Muscle of arm (tissue), 1 donor: ENCODE measurements at regions not wholly inside any gene's neighbourhood (a gene's known extent, or its start where the extent isn't known, plus 50 kb on each side); places are given as distances from the start of the nearest gene placed in this dataset.
"Not testable (repeated sequence)": the region's sequence is repeated elsewhere in the genome, so short reads cannot be mapped to it uniquely, and the experiment has no call there.

Source experiments
- DNase-seq: peaks from one replicate; pipeline ENCODE4 v3.0.0-alpha.2; 2013

DNA sequence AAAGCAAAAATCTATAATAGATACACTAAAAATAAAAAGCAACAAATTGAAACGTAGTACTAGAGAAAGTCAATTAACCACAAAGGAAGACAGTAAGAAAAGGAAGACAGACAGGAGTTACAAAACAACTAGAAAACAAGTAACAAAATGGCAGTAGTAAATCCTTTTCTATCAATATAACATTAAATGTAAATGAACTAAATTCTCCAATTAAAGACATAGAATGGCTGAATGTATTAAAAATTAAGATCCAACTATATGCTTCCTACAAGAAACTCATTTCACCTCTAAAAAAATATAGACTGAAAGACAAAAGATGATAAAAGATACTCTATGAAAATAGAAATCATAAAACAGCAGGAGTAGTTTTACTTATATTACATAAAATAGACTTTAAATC is 79.1 kb downstream of the CTH start:
- no peak for DNase-seq

DNA sequence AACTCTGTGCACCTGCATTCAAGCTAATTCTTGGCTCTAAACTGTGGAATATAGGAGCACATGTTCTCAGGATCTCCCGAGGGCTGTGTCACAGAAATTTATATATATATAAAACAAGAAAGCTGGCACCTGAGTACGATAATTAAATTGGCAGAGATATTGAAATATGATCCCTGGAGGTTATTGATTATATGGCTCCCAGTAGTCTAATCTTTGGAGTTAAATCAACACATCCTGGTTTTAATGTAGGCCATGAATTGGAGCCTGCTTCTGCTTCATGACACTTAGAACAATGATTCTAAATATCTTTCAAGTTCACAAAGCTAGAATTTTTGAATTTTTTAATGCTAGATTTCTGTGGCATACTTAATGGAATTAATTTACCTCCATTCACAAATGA is 84.3 kb downstream of the CTH start:
- DNase-seq: no peak

- no peak for DNase-seq
Measured at GRCh38 chr1:70496181-70496580, 85.1 kb downstream of the CTH start.

DNA sequence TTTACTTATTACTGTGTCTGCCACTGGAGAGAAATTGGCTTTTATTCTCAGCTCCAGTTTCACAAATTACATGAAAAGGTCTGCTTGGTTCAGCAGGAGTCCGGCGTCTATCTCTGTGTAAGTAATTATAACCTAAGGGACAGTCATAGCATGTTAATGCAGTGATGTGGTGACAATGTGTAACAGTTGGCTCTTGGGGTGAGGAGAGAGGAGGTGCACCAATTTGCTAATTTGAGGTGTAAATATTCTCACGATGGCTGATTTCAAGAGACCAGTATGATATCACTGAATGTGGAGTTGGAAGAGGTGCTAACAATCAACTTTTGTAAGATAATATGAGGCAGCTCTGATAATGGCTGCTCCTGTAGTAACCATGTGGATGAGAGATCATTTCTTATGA is 86.1 kb downstream of the CTH start:
- DNase-seq: no peak

DNA sequence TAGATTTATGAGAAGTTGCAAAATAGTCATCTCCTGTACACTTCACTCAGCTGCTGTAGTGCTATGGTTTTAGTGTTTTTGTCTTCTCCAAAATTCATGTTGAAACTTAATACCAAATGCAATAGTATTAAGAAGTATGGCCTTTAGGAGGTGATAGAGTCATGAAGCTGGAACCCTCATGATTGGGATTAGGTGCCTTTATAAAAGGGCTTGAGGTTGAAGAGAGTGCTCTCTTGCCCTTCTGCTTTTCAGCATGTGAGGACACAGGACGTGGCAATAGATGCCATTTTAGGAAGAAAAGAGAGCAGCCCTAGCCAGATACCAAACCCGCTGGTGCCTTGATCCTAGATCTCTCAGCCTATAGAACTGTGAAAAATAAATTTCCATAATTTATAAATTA is 87.6 kb downstream of the CTH start:
- DNase-seq: no peak

DNA sequence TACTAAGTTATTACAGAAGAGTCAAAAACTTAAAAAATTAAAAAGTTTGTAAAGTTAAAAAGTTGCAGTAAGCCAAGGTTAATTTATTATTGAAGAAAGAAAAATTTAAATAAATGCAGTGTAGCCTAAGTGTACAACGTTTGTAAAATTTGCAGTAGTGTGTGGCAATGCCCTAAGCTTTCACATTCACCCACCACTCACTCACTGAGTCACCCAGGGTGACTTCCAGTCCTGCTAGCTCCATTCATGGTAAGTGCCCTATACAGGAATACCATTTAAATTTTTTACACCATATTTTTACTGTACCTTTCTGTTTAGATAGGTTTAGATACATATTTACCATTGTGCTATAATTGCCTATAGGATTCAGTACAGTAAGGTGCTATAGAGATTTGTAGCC is 88.6 kb downstream of the CTH start:
- DNase-seq: no peak

- DNase-seq: no peak
Measured at GRCh38 chr1:70503358-70503757, 92.3 kb downstream of the CTH start.

DNA sequence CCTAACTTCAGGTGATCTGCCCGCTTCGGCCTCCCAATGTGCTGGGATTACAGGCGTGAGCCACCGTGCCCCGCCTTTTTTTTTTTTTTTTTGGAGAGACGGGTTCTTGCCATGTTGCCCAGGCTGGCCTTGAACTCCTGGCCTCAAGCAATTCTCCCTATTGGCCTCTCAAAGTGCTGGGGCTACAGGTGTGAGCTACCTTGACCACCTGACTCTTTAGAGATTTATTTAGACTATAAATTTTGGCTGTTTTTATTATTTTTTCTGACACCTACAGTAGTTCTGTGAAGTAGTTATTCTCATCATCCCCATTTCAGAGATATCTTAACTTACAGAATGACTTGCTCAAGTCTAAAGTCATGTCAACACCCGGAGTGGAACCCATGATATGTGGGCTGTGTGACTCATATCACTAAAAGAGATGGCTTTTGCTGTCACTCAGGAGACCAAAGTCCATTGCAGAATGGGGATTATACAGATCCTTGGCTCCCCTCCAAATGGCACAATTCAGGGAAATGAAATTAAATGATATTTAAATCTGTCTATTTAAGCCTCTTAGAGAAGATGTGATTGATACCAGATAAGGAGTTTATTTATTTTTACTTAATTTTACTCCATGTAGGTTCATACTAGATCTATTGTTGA is 93.2 kb downstream of the CTH start:
- DNase-seq: no peak

- DNase-seq: peak; percentile 50
Measured at GRCh38 chr1:70504821-70505193, 93.7 kb downstream of the CTH start.

- DNase-seq: not testable (repeated sequence)
Measured at GRCh38 chr1:70507991-70508390, 96.9 kb downstream of the CTH start.

GRCh38 chr1:70509996-70510876 is 99.2 kb downstream of the CTH start:
- DNase-seq: peak; percentile 64

- no peak for DNase-seq
Measured at GRCh38 chr1:70517444-70517843, 106.4 kb downstream of the CTH start.

GRCh38 chr1:70518106-70518505 is 107.0 kb downstream of the CTH start:
- DNase-seq: no peak

- DNase-seq: peak; percentile 45
Measured at GRCh38 chr1:70528590-70529333, 117.7 kb downstream of the CTH start.

GRCh38 chr1:70536708-70537366 is 125.8 kb downstream of the CTH start:
- no peak for DNase-seq

GRCh38 chr1:70537788-70538187 is 126.7 kb downstream of the CTH start:
- DNase-seq: no peak

GRCh38 chr1:70542030-70542429 is 131.0 kb downstream of the CTH start:
- no peak for DNase-seq

DNA sequence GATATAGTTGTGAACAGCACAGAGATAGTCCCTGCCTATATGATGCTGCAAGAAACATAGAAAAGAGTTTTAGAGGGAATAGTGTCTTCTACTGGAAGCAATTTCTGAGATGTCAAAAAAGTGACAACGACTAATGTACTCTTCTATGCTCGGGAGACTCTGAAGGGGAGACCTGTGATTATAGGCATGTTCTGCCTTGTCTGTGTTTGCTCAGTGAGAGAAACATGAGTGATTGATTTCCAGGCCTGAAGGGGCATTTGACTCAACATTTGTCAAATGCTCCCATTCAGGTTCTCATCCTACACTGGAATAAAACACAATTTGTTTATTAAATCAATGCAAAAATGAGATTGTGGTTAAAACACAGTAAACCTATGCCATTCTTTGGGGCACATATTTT is 131.8 kb downstream of the CTH start:
- DNase-seq: no peak

GRCh38 chr1:70546726-70547125 is 135.7 kb downstream of the CTH start:
- DNase-seq: no peak

DNA sequence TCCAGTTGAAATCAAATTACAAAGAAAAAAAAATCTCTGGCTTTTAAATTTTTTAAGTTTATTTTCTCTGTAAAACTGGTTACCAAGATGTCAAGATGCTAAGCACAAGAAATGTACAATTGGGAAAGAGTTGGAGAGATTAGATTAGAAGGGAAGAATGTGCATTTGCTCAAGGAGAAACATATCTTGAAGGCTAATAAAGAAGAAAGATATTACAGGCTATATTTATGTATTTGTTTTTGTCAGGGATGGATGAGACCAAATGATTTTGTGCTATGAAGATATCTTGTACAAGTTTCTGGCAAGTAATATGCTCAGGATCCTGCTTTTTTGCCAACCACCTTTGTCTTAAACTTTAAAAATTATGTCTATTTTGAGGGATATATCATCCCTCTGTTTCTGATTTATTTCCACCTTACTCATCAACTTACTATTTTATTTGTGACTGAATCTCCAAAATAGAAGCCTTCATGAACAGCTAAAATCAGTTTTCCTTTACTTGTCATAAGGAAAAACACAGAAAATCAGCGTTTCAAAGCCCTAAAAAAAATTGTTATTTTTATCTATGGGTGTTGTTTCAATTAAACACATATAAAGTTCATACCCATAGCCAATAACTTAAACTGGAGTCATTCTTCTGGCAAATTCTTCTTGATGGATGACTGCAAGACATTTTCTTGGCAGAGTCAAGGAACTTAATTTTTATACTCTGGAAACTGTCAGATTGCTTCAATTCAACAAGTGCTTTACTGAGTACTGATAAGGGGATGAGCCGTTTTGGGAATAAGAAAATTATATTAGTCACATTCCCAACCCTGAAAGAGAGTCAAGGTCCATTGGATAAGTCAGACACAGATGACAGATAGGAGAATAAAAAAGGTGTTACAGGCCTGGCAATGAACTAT is 141.8 kb downstream of the CTH start:
- DNase-seq: no peak

DNA sequence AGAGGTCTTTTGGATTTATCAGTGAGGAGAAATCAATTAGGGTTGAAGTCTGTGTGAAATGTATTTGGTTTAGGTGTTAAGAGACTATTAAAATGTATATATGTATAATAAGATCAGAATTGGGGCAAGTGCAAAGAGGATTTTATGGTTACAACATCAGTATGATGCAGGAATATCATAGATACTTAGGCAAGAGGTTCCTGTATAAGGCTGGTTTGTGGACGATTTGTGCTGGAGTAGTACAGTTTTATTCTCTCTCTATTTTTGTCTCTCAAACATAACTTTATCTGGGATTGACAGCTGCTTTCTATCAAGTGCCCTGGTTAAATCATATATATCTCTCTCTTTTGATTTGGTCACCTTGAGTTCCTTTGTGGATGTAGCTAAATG is 142.5 kb downstream of the CTH start:
- no peak for DNase-seq
